ENCODE measurements at regions not wholly inside any gene's neighbourhood (a gene's known extent, or its start where the extent isn't known, plus 50 kb on each side); places are given as distances from the start of the nearest gene placed in this dataset.

- TF ChIP-seq, protein P1, sequence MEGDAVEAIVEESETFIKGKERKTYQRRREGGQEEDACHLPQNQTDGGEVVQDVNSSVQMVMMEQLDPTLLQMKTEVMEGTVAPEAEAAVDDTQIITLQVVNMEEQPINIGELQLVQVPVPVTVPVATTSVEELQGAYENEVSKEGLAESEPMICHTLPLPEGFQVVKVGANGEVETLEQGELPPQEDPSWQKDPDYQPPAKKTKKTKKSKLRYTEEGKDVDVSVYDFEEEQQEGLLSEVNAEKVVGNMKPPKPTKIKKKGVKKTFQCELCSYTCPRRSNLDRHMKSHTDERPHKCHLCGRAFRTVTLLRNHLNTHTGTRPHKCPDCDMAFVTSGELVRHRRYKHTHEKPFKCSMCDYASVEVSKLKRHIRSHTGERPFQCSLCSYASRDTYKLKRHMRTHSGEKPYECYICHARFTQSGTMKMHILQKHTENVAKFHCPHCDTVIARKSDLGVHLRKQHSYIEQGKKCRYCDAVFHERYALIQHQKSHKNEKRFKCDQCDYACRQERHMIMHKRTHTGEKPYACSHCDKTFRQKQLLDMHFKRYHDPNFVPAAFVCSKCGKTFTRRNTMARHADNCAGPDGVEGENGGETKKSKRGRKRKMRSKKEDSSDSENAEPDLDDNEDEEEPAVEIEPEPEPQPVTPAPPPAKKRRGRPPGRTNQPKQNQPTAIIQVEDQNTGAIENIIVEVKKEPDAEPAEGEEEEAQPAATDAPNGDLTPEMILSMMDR (IDR thresholded peaks at IDR 0.05; ENCODE audit: low read length), result no peak
- TF ChIP-seq EZH2 (IDR thresholded peaks at IDR 0.05; ENCODE audit: borderline replicate concordance, low read length), result no peak
These were observed 118.3 kb downstream of the MAGEB5 start for GRCh38 chrX:26334232-26334631.

Measured in OCI-LY1 (cell line).